Upper lobe of left lung (tissue), 4 donors: ENCODE measurements at regions not wholly inside any gene's neighbourhood (a gene's known extent, or its start where the extent isn't known, plus 50 kb on each side); places are given as distances from the start of the nearest gene placed in this dataset.

Experiments
- CTCF ChIP-seq, 6 experiments: fragments of 450-650 bp in 4 of 6; fragments of 200-600 bp in 2 of 6; sonication (generic) in 2 of 6; IDR thresholded peaks; one replicate each; pipeline ENCODE4 v1.5.1; 2016 to 2019; ENCODE audit warnings: antibody characterized with exemption in 6 of 6
- POLR2A ChIP-seq, 4 donors: fragments of 450-650 bp; IDR thresholded peaks; one replicate each; pipeline ENCODE4 v1.5.1; 2016 to 2017; ENCODE audit warnings: antibody characterized with exemption in 4 of 4, mild to moderate bottlenecking in 2 of 4
- POLR2AphosphoS5 ChIP-seq, 2 donors: sonication (generic); formaldehyde crosslinking; IDR thresholded peaks; one replicate each; pipeline ENCODE4 v1.5.1; 2017; ENCODE audit warnings: antibody characterized with exemption in 2 of 2

GRCh38 chr17:53996890-53997289, 174.2 kb downstream of the KIF2B start:
- TF ChIP-seq CTCF (IDR thresholded peaks at IDR 0.05) (no peak), POLR2AphosphoS5 (IDR thresholded peaks at IDR 0.05) (no peak), POLR2A (IDR thresholded peaks at IDR 0.05) (no peak)
